ENCODE measurements at regions not wholly inside any gene's neighbourhood (a gene's known extent, or its start where the extent isn't known, plus 50 kb on each side); places are given as distances from the start of the nearest gene placed in this dataset.

- intact Hi-C loops (cut with micrococcal nuclease) = no loop called here
Observed at GRCh38 chr13:47081850-47082249, 185.0 kb upstream of the HTR2A start.

GRCh38 chr13:47081246-47081645, 184.4 kb upstream of the HTR2A start:
- intact Hi-C loops (cut with micrococcal nuclease) = no loop called here

GRCh38 chr13:47080621-47081020, 183.8 kb upstream of the HTR2A start:
- intact Hi-C loops (cut with micrococcal nuclease) = no loop called here

- intact Hi-C loops (cut with micrococcal nuclease) = no loop called here
Observed at GRCh38 chr13:47076500-47076899, 179.6 kb upstream of the HTR2A start.

GRCh38 chr13:47069133-47069532, 172.3 kb upstream of the HTR2A start:
- intact Hi-C loops (cut with micrococcal nuclease) = no loop called here

GRCh38 chr13:47067306-47067705, 170.5 kb upstream of the HTR2A start:
- intact Hi-C loops (cut with micrococcal nuclease) = no loop called here

GRCh38 chr13:47066226-47066625, 169.4 kb upstream of the HTR2A start:
- intact Hi-C loops (cut with micrococcal nuclease) = no loop called here

- intact Hi-C loops (cut with micrococcal nuclease) = no loop called here
Observed at GRCh38 chr13:47064381-47064780, 167.5 kb upstream of the HTR2A start.

GRCh38 chr13:47049276-47049989, 152.6 kb upstream of the HTR2A start:
- intact Hi-C loops (cut with micrococcal nuclease) = no loop called here

GRCh38 chr13:47046706-47047105, 149.9 kb upstream of the HTR2A start:
- intact Hi-C loops (cut with micrococcal nuclease) = no loop called here

- intact Hi-C loops (cut with micrococcal nuclease) = no loop called here
Observed at GRCh38 chr13:47044842-47045241, 148.0 kb upstream of the HTR2A start.

- intact Hi-C loops (cut with micrococcal nuclease) = no loop called here
Observed at GRCh38 chr13:47039106-47039505, 142.3 kb upstream of the HTR2A start.

GRCh38 chr13:47038188-47038587, 141.3 kb upstream of the HTR2A start:
- intact Hi-C loops (cut with micrococcal nuclease) = no loop called here

- intact Hi-C loops (cut with micrococcal nuclease) = no loop called here
Observed at GRCh38 chr13:47036294-47037008, 139.6 kb upstream of the HTR2A start.

- intact Hi-C loops (cut with micrococcal nuclease) = no loop called here
Observed at GRCh38 chr13:47033216-47033615, 136.4 kb upstream of the HTR2A start.

- intact Hi-C loops (cut with micrococcal nuclease) = no loop called here
Observed at GRCh38 chr13:47027780-47028437, 131.1 kb upstream of the HTR2A start.

- intact Hi-C loops (cut with micrococcal nuclease) = no loop called here
Observed at GRCh38 chr13:47025791-47026447, 129.1 kb upstream of the HTR2A start.

GRCh38 chr13:47019977-47020376, 123.1 kb upstream of the HTR2A start:
- intact Hi-C loops (cut with micrococcal nuclease) = no loop called here

GRCh38 chr13:47017476-47017875, 120.6 kb upstream of the HTR2A start:
- intact Hi-C loops (cut with micrococcal nuclease) = no loop called here

GRCh38 chr13:47008318-47008717, 111.5 kb upstream of the HTR2A start:
- intact Hi-C loops (cut with micrococcal nuclease) = no loop called here

- intact Hi-C loops (cut with micrococcal nuclease) = no loop called here
Observed at GRCh38 chr13:47005756-47006414, 109.0 kb upstream of the HTR2A start.
